ENCODE measurements at regions not wholly inside any gene's neighbourhood (a gene's known extent, or its start where the extent isn't known, plus 50 kb on each side); places are given as distances from the start of the nearest gene placed in this dataset.

GRCh38 chr18:60044290-60045006, 144.7 kb downstream of the PMAIP1 start:
- no peak for DNase-seq
- H3K4me3 ChIP-seq (ENCODE audit: low read depth in 1 of 2, low read length in 2 of 2): no peak overlapping the region

DNA sequence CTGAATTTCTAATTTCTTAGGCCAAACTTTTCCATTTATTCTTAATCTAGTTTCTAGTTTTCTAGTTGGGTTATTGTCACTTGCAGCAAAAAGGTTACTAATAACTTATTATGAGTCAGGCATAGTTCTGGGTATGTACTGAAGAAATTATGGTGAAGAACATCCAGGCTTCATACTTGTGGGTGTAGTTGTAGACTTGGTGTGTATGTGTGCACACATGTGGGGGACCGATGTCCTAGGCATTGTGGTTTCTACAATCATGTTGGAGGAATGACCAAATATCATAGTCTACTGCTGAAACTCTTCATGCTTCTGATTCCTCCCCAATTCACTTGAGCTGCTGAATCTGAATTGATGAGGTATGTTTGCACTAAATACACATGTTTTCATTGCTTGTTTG, 141.2 kb downstream of the PMAIP1 start:
- H3K27ac ChIP-seq (ENCODE audit: low read length): no peak overlapping the region
- H3K9me3 ChIP-seq (ENCODE audit: insufficient read depth, low read length, severe bottlenecking): no peaks in the 10 kb centered on the region
- no peaks in the 10 kb centered on the region for H4K20me1 ChIP-seq (ENCODE audit: insufficient read depth, low read length)
- no peaks in the 10 kb centered on the region for H3K79me2 ChIP-seq (ENCODE audit: insufficient read depth, low read length)
- H3K4me2 ChIP-seq (ENCODE audit: insufficient read depth, low read length): no peak overlapping the region
- no peaks in the 10 kb centered on the region for H3K27me3 ChIP-seq (ENCODE audit: insufficient read depth, low read length, poor library complexity)
- DNase-seq (no peak), ATAC-seq (ENCODE audit: insufficient read depth, low read depth) (no peak; the same call in 2 of the 3 replicates)
- peaks cover 4% of the 10 kb centered on the region; the same call in 1 of the 2 replicates for H3K4me1 ChIP-seq (ENCODE audit: insufficient read depth, low read length)
- H3K4me3 ChIP-seq (ENCODE audit: low read depth in 1 of 2, low read length in 2 of 2): no peak overlapping the region
- H3K36me3 ChIP-seq (ENCODE audit: insufficient read depth, low read length): no peaks in the 10 kb centered on the region
- H3K9ac ChIP-seq (ENCODE audit: low read depth, low read length): no peak overlapping the region
- no peak overlapping the region for H2AFZ ChIP-seq (ENCODE audit: low read depth, low read length)
- TF ChIP-seq CTCF (IDR thresholded peaks at IDR 0.05; ENCODE audit: borderline replicate concordance, extremely low read depth, low read length, poor library complexity, severe bottlenecking): no peak
- TF ChIP-seq EZH2 (IDR thresholded peaks at IDR 0.05; ENCODE audit: borderline replicate concordance, low read depth, low read length, severe bottlenecking): no peak

More at GRCh38 chr18:60044290-60045006, 144.7 kb downstream of the PMAIP1 start:
- Histone ChIP-seq H3K27ac (ENCODE audit: low read length) (no peak overlapping the region), H3K36me3 (ENCODE audit: insufficient read depth, low read length) (no peaks in the 10 kb centered on the region), H3K4me2 (ENCODE audit: insufficient read depth, low read length) (no peak overlapping the region), H3K9ac (ENCODE audit: low read depth, low read length) (no peak overlapping the region), H3K27me3 (ENCODE audit: insufficient read depth, low read length, poor library complexity) (no peaks in the 10 kb centered on the region), H3K4me1 (ENCODE audit: insufficient read depth, low read length) (peaks cover 4% of the 10 kb centered on the region; the same call in 1 of the 2 replicates), H4K20me1 (ENCODE audit: insufficient read depth, low read length) (no peaks in the 10 kb centered on the region), H3K79me2 (ENCODE audit: insufficient read depth, low read length) (no peaks in the 10 kb centered on the region), H2AFZ (ENCODE audit: low read depth, low read length) (no peak overlapping the region), H3K9me3 (ENCODE audit: insufficient read depth, low read length, severe bottlenecking) (peaks cover 2% of the 10 kb centered on the region)
- no peak for ATAC-seq (ENCODE audit: insufficient read depth, low read depth)
- no peak for TF ChIP-seq EZH2 (IDR thresholded peaks at IDR 0.05; ENCODE audit: borderline replicate concordance, low read depth, low read length, severe bottlenecking)
- no peak for TF ChIP-seq CTCF (IDR thresholded peaks at IDR 0.05; ENCODE audit: borderline replicate concordance, extremely low read depth, low read length, poor library complexity, severe bottlenecking)

GRCh38 chr18:60038731-60039130, 138.9 kb downstream of the PMAIP1 start:
- TF ChIP-seq CTCF (IDR thresholded peaks at IDR 0.05; ENCODE audit: borderline replicate concordance, extremely low read depth, low read length, poor library complexity, severe bottlenecking) (no peak), EZH2 (IDR thresholded peaks at IDR 0.05; ENCODE audit: borderline replicate concordance, low read depth, low read length, severe bottlenecking) (no peak)
- Histone ChIP-seq H3K79me2 (ENCODE audit: insufficient read depth, low read length) (no peaks in the 10 kb centered on the region), H3K36me3 (ENCODE audit: insufficient read depth, low read length) (no peaks in the 10 kb centered on the region), H3K4me2 (ENCODE audit: insufficient read depth, low read length) (no peak overlapping the region), H4K20me1 (ENCODE audit: insufficient read depth, low read length) (no peaks in the 10 kb centered on the region), H3K9ac (ENCODE audit: low read depth, low read length) (no peak overlapping the region), H3K27ac (ENCODE audit: low read length) (no peak overlapping the region), H3K4me1 (ENCODE audit: insufficient read depth, low read length) (peaks cover 4% of the 10 kb centered on the region; the same call in 1 of the 2 replicates), H3K27me3 (ENCODE audit: insufficient read depth, low read length, poor library complexity) (no peaks in the 10 kb centered on the region), H3K9me3 (ENCODE audit: insufficient read depth, low read length, severe bottlenecking) (no peaks in the 10 kb centered on the region), H3K4me3 (ENCODE audit: low read depth in 1 of 2, low read length in 2 of 2) (no peak overlapping the region), H2AFZ (ENCODE audit: low read depth, low read length) (no peak overlapping the region)
- no peak for ATAC-seq (ENCODE audit: insufficient read depth, low read depth)
- DNase-seq: no peak

Data from DND-41 (cell line).